GM21526 (cell line): ENCODE measurements at regions not wholly inside any gene's neighbourhood (a gene's known extent, or its start where the extent isn't known, plus 50 kb on each side); places are given as distances from the start of the nearest gene placed in this dataset.
"Not testable (repeated sequence)": the region's sequence is repeated elsewhere in the genome, so short reads cannot be mapped to it uniquely, and the experiment has no call there.

ENCODE experiments used
- ATAC-seq: cut with Tn5 transposase; IDR thresholded peaks from one replicate; pipeline ENCODE4 v1.9.1; 2021; ENCODE audit warnings: moderate library complexity; ENCODE audit not compliant: unreplicated experiment, low FRiP score

DNA sequence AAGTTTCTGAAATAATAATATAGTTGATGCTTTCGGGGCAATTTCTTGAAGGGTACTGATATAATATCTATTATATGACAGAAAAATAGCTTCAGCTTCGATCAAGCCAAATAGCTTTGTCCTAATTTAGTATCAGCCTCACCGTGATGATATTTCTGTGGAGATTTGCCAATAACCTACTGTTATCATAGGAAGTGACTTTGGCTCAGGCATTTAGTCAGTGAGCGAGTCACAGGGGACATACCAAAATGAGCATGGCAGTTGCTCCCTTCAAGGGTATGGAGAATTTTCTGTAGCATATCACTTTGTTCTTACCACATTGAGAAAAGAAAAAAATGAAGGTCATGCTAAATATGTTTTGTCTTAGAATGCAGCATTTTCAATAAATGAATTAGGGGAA is 767.6 kb upstream of the SLITRK1 start:
- ATAC-seq, result no peak

DNA sequence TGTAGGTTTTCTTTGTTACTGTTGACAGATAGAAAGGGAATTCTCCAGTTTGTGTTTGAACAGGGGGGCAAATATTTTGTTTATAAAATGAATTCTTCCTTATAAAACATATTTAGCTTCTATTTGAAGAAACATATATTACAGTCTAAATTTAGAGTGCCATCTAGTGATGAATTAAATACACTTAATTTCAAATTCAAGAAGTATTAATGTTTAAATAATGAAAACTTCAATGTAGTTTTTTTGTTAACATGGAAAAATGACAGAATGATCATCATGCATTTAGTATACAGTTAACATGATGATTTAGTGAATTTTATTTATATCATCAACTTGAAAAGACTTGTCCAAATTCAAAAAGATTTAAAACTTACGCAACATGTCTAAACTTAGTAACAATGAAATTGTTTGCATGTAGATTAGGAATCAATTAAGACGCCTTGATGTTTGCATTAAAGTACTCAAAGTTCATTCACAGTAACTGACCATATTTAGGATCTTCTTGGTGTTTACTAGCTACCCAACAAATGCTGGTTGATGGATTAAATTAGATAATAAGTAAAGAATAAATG is 765.9 kb upstream of the SLITRK1 start:
- ATAC-seq, result no peak

DNA sequence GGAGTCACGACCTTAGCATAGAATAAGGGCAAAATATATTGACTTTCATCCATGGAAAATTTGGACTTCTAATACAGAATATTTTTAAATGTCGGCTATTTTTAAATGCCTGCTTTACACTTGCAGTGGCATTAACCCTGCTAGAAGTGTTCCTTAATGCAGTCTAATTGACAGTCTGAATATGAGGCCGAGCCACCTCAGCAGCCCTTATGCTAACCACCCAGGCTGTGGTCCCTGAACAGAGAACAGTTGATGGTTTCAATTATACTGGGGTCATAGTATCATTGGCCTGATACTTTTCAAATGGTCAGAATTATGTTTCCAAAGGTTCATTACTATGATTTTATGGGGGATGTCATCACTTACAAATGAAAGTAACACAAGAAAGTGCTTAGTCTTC is 764.7 kb upstream of the SLITRK1 start:
- ATAC-seq, result no peak

DNA sequence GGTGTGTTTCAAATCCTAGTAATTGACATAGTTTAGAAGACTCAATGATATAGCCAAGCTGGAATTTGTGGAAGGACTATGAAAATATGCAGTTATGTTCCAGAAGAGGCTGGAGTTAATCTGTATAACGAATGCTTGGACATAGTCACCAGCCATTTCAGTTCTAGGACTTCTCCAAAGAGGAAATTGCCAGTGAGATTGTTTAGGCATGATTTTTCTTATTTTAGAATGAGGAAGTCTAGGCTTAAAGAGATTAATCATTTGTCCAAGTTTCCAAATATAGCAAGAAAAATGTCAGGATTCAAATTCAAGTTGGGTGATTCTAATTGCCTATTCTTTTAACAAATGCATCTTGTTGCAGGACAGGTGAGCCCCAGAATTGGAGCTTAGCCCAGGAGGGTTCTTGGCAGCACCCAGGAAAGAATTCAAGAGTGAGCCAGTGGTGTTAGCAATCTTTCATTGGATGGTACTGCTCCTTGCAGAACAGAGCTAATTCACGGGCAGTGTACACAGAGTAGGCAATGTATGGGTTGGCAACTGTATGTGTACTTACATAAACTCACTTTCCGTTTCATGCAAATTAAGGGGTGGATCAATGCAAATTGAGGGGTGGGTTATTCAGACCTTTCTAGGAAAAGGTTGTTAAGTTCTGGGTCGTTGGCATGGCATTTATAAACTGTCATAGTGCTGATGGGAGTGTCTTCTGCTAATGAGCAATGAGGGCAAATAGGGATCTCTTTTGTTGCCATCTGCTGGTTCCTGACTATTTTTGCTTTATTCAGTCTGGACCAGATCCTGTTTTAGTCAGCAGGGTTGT is 763.1 kb upstream of the SLITRK1 start:
- ATAC-seq, result no peak

DNA sequence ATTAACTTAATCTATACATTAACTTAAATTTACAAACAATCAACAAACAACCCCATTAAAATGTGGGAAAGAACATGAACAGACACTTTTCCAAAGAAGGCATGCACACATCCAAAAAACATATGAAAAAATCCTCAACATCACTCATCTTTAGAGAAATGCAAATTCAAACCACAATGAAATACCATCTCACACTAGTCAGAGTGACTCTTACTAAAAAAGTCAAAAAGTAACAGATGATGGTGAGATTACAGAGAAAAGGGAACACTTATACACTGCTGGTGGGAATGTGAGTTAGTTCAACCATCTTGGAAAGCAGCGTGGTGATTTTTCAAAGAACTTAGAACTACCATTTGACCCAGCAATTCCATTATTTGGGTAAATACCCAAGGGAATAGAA is 759.2 kb upstream of the SLITRK1 start:
- no peak for ATAC-seq

DNA sequence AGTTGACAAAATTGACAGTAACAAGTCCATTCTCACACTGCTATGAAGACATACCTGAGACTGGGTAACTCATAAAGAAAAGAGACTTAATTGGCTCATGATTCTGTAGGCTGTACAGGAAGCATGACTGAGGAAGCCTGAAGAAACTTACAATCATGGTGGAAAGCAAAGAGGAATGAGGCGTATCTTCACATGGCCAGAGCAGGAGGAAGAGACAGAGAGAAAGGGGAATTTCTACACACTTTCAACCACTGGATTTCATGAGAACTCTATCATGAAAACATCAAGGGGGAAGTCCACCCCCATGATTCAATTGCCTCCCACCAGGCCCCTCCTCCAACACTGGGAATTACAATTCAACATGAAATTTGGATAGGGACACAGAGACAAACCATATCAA is 758.4 kb upstream of the SLITRK1 start:
- no peak for ATAC-seq

DNA sequence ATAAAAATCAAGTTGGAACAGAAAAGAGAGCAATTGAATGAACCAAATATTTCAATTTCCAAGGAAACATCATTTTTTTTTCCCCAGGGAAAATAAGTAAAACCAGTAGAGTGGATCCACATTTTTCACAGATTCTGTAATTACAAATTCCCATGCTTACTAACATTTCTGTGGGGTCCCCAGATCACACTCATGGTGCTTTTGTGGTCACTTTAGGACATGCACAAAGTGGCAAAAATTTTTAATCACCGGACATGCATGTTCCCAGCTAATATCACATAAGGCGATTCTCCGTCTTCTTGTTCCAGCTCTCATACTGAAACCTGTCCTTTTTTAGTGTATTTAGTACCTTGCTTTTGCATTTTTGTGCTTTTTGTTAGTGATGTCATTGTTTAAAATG is 748.2 kb upstream of the SLITRK1 start:
- no peak for ATAC-seq

DNA sequence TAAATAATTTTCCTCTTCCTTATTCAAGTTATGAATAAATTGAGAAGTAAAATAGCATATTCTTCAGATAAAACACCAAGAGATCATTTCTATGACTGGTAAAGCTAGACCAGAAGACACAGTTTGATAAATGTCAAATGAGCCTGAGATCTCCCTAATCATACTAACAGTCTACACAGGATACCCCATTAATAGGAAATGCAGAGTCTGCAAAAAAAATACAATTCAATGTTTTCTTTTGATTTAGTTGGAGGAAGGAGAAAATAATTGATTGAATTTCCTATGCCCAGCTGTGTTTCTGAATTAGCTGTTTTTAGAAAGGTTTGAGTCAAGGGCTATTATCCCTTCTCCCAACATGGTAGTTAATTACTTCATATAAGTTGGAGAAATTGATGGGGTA is 734.6 kb upstream of the SLITRK1 start:
- ATAC-seq, result no peak

DNA sequence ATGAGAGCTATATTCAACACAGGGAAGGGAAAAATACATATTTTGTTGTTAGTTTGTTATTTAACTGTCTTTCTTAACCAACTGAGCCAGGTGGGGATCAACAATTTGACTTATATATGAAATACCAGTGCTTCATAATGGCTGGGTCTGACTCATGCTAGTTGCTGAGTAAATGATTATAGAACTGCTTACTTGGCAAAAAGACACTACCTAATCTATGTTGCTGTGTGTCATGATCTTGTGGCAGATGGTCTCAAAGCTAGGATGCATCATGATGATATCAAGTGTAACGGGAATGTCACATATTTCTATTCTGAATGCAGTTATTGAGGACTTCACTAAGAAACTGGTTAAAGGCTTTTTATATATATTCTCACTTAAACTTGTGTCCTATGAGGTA is 727.4 kb upstream of the SLITRK1 start:
- ATAC-seq, result no peak

DNA sequence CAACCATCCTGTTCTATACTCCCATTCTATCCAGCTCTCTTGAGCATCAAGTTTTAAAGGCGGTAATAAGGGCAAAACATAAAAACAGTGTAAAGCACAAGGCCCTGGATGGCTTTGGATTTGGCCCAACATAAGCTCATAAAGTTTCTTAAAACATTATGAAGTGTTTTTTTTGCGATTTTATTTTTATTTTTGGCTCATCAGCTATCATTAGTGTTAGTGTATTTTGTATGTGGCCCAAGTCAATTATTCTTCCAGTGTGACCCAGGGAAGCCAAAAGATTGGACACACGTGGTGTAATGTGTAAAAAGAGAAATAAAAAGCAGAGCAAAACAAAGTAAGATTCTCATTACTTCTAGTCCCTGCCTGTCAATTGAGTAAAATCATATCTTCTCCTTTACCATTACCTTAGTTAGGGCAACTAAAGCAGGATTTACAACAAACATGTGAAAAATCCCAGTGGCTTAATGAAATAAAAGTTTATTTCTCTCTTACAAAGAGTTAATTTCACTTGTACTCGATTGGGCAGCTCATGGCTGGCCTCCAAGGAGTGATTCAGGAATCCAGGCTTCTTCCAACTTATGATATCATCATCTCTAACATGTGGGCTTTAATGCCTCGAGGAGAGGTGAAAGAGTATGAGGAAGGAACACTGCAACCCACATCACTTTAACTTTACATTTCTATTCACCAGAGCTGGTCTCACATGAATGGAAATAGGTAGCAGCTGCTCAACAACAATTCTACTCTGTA is 725.2 kb upstream of the SLITRK1 start:
- ATAC-seq, result no peak

DNA sequence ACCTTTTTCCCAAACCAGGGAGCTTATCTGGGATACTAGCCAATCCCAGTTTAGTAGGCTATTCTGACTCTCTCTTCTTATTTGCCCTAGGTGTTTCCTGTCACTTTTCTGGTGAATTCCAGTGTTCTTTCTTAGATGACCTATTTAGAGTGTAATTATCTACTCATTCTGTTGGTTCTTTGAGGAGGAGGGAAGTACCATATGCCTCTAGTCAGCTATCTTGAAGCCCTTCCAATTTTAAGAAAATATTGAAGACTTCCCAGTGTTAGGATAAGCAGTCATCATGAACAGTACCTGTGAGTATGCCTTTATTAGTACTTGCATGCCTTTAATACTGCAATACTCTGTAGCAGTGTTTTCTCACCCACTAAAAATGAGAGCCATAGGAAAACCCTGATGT is 724.3 kb upstream of the SLITRK1 start:
- ATAC-seq, result no peak

DNA sequence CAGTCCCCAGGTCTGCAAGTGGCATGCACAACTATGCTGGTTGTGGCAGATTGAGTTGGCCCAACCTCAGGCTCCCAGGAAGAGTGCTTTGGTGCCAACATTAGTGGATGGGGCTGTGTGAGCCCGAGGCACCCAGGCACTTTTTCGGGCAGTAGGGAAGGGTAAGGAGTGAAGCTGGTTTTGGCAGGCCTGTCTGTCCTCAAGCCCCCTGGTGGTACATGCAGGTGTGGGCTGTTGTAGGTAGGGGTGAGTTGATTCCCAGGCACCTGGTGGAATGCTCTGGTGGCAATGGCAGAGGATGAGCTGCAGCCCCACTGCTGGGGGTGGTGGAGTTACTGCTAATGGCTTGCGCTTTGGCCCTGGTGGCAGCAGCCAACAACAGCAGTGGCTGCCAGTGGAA is 723.7 kb upstream of the SLITRK1 start:
- no peak for ATAC-seq

DNA sequence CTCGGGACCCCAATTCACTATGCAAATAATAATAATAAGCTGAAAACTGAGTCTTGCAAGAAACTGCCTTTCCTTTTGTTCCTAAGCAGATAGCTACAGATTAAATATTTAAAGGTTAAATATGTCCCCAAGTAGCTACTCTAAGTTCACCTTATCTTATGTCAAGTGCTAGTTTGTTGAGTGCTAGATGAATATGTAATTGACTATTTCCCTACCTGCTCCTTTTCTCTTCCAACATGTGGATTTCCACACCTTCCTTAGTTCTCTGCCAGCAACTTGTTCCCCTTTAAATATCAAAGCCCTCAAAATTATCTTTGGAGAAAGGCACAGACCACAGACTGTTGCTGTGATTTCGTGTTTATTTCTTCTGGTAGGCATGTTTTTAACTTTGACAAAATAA is 709.2 kb upstream of the SLITRK1 start:
- ATAC-seq, result no peak

DNA sequence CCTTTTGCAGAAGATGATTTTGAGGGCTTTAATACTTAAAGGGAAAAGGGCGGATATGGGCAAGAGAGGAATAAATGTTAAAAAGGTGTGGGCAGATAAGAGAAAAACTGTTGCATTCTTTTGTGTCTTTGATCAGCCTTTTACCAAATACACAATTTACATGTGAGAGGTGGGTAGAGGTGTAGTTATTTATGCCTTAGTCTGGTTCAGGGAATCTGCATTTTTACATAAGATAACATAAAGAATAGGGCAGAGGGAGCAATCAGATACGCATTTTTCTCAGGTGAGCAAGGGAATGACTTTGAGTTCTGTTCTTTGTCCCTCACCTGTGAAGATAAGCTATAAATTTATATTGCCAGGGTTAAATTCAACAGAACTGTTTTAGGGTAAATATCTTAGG is 708.4 kb upstream of the SLITRK1 start:
- no peak for ATAC-seq

DNA sequence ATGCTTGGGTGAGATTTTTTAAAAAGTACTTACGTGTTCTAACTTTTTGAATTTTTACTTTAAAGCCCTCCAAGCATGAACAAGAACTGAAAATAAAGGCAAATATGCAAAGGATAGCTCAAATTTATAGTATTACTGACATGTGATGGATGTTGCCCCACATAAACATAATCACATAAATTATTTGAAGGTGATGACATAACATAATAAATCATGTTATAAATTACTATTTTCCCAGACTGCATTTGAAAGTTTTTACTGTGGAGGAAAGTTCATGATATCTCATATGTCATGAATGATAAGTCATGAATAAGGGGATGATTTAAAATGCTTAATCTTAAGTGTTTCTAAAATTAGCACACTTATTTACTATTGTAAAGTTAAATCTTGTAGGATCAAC is 705.7 kb upstream of the SLITRK1 start:
- ATAC-seq, result no peak

DNA sequence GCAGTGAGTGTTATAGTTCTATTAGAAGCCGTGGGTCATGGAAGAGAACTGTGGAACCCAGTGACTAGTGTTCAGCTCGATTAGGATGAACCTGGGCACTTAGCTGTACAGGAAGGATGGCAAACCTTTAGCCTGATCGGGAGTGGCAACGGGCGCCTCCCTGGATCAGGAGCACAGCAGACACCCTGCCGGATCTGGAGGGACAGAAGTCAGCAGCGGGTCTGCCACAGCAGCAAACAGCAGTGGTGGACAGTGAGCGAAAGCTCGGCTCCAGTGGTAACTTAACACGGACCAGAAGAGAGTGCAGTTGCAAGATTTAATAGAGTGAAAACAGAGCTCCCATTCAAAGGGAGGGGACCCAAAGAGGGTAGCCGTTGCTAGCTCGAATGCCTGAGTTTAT is 697.6 kb upstream of the SLITRK1 start:
- not testable (repeated sequence) for ATAC-seq

DNA sequence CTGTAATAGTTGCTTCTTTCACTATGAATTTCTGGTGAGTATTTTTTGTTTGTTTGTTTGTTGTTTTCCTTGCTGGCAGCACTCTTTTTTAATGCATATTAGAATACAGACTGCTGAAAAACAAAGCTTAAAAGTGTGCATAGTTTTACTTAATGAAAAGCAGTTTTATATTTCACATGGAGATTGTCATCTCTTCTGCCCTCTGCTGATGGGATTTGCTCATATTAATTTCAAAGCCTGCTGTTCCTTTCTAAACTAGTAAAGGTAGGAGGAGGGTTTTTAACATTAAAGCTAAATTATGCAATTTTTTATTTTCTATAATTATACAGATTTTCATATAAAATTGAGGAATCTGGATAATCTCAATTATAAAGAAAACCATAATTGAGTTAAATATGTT is 692.6 kb upstream of the SLITRK1 start:
- no peak for ATAC-seq

DNA sequence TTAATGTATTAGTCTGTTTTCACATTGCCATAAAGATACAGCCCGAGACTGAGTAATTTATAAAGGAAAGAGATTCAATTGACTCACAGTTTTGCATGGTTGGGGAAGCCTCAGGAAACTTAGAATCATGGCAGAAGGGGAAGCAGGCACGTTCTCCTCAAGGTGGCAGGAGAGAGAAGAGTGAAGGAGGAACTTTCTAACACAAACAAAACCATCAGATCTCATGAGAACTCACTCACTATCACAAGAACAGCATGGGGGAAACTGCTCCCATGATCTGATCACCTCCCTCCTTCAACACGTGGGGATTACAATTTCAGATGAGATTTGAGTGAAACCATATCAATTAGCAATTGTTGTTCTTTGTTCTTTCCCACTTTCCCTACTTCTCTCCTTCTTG is 689.0 kb upstream of the SLITRK1 start:
- no peak for ATAC-seq

DNA sequence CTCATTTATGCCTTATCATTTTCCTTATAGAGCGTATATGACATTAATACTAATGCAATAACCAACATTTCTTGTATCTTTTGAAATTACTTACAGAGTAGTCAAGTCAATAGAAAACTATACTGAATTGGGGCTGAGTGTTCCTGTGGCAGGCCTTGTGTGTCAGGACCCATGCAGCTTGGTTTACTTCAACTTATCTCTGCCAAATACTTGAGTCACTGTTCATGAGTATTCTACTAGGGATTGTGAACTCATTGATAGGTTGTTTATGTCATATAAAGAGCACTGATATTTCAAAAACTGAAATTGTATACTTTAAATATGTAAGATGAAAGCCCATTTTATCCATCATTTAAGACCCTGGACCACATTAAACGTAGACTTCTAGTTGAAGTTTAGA is 688.6 kb upstream of the SLITRK1 start:
- no peak for ATAC-seq

DNA sequence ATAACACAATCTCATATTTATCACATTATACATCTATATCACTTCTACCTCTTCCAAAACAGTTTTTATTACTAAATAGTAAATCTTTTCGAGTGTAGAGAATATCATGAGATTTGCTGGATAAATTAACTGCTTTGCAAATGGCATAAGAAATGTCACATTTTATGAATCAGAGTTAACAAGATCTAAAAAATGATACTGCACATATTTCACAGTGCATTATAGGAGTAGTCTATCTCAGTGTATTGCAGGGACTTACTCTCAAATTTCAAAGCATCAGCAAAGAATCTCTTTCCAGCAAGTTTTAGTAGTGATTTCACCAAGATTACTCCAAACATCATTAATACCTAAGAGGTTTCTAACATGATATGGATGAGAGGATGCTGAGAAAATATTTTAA is 687.1 kb upstream of the SLITRK1 start:
- ATAC-seq, result no peak

DNA sequence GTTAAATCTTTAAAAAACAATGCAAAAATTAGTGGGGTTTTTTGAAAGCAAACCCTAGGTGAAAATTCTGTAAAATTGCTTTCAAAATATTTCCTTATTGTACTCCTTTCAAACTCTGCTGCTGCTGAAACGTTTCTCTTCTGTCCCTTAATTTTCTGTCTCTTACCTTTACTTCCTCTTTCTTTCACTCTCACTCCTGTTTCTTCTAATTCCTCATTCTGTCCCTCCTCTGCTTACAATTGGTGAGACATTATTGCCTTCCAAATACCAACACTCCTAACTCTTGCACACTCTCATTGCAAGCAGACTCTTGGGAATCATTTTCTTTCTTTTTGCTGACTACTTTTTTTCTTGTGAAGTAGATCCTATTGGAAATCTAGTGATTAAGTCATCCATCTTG is 685.6 kb upstream of the SLITRK1 start:
- ATAC-seq, result no peak

DNA sequence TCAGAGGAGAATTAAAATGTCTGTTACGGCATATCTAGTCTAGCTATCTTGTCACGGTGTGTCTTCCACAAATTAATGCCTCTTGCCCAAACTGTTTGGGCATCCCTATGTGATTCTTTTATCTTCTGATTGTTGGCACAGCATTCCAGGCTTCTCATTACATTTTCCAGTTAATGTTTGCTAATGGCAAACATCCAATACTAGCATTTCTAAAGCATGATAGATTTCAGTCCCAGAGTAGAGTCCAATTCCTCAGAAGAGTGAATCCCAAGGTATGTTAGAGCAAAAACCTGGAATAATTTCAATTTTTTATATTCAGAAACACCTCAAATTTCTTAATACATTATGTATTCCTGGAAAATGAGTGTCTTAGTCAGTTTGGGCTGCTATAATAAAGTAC is 684.5 kb upstream of the SLITRK1 start:
- ATAC-seq, result no peak
